ENCODE measurements at regions not wholly inside any gene's neighbourhood (a gene's known extent, or its start where the extent isn't known, plus 50 kb on each side); places are given as distances from the start of the nearest gene placed in this dataset.

GRCh38 chr7:27299861-27300260 is 57.3 kb downstream of the EVX1 start:
- TF ChIP-seq CTCF (conservative IDR thresholded peaks at IDR 0.05; ENCODE audit: low read length), result no peak
- H3K4me3 ChIP-seq (ENCODE audit: low read length), result no peak overlapping the region
- DNase-seq (ENCODE audit: low read depth), result no peak

GRCh38 chr7:27300421-27300820 is 57.8 kb downstream of the EVX1 start:
- DNase-seq (ENCODE audit: low read depth), result peak; percentile 2
- TF ChIP-seq CTCF (conservative IDR thresholded peaks at IDR 0.05; ENCODE audit: low read length), result no peak
- H3K4me3 ChIP-seq (ENCODE audit: low read length), result no peak overlapping the region

- no peak for DNase-seq (ENCODE audit: low read depth)
- no peak for TF ChIP-seq CTCF (conservative IDR thresholded peaks at IDR 0.05; ENCODE audit: low read length)
Observed at GRCh38 chr7:27302590-27302989, 60.0 kb downstream of the EVX1 start.

GRCh38 chr7:27303026-27303425 is 60.4 kb downstream of the EVX1 start:
- no peak for TF ChIP-seq CTCF (conservative IDR thresholded peaks at IDR 0.05; ENCODE audit: low read length)
- H3K4me3 ChIP-seq (ENCODE audit: low read length), result no peak overlapping the region
- peak; percentile 6 for DNase-seq (ENCODE audit: low read depth)

More at GRCh38 chr7:27302590-27302989, 60.0 kb downstream of the EVX1 start:
- H3K4me3 ChIP-seq (ENCODE audit: low read length), result no peak overlapping the region

GRCh38 chr7:27305854-27306253 is 63.3 kb downstream of the EVX1 start:
- no peak for TF ChIP-seq CTCF (conservative IDR thresholded peaks at IDR 0.05; ENCODE audit: low read length)
- no peak for DNase-seq (ENCODE audit: low read depth)
- H3K4me3 ChIP-seq (ENCODE audit: low read length), result no peak overlapping the region

GRCh38 chr7:27312820-27313219 is 70.2 kb downstream of the EVX1 start:
- no peak for TF ChIP-seq CTCF (conservative IDR thresholded peaks at IDR 0.05; ENCODE audit: low read length)
- H3K4me3 ChIP-seq (ENCODE audit: low read length), result no peak overlapping the region
- no peak for DNase-seq (ENCODE audit: low read depth)

GRCh38 chr7:27314111-27314510 is 71.5 kb downstream of the EVX1 start:
- DNase-seq (ENCODE audit: low read depth), result no peak
- H3K4me3 ChIP-seq (ENCODE audit: low read length), result no peak overlapping the region
- TF ChIP-seq CTCF (conservative IDR thresholded peaks at IDR 0.05; ENCODE audit: low read length), result no peak
